Progenitor cell of endocrine pancreas (in vitro differentiated cells): ENCODE measurements at regions not wholly inside any gene's neighbourhood (a gene's known extent, or its start where the extent isn't known, plus 50 kb on each side); places are given as distances from the start of the nearest gene placed in this dataset.

Experiments
- DNase-seq: peaks from one replicate; pipeline ENCODE4 v3.0.0; 2021; ENCODE audit warnings: low spot score; ENCODE audit not compliant: unreplicated experiment
- H3K27ac Mint-ChIP-seq: 2 replicates; pipeline ENCODE4 v1.8.0; 2021; ENCODE audit warnings: mild to moderate bottlenecking, moderate library complexity, mixed read lengths
- H3K27me3 Mint-ChIP-seq: 2 replicates; pipeline ENCODE4 v1.8.0; 2021; ENCODE audit warnings: mixed read lengths
- H3K36me3 Mint-ChIP-seq: 2 replicates; pipeline ENCODE4 v1.8.0; 2022; ENCODE audit warnings: mixed read lengths; ENCODE audit not compliant: insufficient read depth
- H3K4me1 Mint-ChIP-seq: 2 replicates; pipeline ENCODE4 v1.8.0; 2021; ENCODE audit warnings: low read depth, mixed read lengths
- H3K4me3 Mint-ChIP-seq: 2 replicates; pipeline ENCODE4 v1.8.0; 2021; ENCODE audit warnings: low read depth, mild to moderate bottlenecking, moderate library complexity, mixed read lengths
- H3K9me3 Mint-ChIP-seq: 2 replicates; pipeline ENCODE4 v1.8.0; 2021; ENCODE audit warnings: low read depth, mixed read lengths
- TF ChIP-seq, protein P1 (sequence below): fragments of 200-600 bp; sonication (generic); IDR thresholded peaks from one replicate; pipeline ENCODE4 v1.5.0; 2021; ENCODE audit warnings: antibody characterized with exemption, mild to moderate bottlenecking; ENCODE audit not compliant: unreplicated experiment

DNA sequence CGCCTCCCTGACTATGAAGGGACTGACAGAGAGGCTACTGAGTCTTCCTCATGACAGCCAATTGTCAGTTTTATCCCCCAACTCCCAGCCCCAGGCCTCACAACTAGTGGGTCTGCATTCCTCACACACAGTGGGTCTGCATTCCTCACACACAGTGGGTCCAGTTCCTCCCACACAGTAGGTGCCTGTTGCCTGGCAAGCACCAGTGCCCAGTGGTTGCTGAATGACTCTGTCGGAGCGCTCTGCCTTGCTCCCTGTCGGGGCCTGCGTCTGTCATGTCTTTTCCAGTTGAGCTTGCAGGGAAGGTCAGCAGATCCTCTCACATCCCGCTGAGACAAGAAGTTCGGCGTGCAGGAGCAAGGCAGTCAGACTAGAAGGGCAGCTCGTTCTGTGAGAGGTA lies 590.0 kb upstream of the MKI67 start:
- no peak for DNase-seq
- peaks cover 16% of the 10 kb centered on the region for H3K27me3 Mint-ChIP-seq
- no peaks in the 10 kb centered on the region for H3K9me3 Mint-ChIP-seq
- TF ChIP-seq, protein P1, sequence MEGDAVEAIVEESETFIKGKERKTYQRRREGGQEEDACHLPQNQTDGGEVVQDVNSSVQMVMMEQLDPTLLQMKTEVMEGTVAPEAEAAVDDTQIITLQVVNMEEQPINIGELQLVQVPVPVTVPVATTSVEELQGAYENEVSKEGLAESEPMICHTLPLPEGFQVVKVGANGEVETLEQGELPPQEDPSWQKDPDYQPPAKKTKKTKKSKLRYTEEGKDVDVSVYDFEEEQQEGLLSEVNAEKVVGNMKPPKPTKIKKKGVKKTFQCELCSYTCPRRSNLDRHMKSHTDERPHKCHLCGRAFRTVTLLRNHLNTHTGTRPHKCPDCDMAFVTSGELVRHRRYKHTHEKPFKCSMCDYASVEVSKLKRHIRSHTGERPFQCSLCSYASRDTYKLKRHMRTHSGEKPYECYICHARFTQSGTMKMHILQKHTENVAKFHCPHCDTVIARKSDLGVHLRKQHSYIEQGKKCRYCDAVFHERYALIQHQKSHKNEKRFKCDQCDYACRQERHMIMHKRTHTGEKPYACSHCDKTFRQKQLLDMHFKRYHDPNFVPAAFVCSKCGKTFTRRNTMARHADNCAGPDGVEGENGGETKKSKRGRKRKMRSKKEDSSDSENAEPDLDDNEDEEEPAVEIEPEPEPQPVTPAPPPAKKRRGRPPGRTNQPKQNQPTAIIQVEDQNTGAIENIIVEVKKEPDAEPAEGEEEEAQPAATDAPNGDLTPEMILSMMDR: no peak
- no peaks in the 10 kb centered on the region for H3K36me3 Mint-ChIP-seq
- no peak overlapping the region for H3K27ac Mint-ChIP-seq
- peaks cover 5% of the 10 kb centered on the region for H3K4me1 Mint-ChIP-seq
- no peak overlapping the region for H3K4me3 Mint-ChIP-seq

DNA sequence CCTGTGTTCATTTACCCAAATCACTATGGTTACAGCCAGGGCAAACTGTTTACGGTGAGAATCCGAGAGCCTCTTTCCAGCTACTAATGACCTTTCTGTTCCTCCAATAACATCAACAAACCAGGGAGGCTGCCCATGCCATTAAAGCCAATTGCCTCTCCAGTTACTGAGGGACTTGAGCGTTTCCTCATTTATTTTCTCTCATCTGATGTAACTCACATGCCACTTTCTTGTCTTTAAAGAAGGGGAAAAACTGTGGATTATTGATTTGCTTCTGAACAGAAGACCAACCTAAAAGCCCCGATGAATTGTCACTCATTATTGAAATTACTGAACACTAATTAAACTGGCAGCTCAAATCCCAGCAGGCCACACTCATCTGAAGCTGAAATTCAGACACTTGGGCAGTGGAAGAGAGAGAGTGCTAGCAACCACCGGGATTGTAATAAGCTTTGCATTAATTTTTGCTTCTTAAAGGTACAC lies 595.8 kb upstream of the MKI67 start:
- no peaks in the 10 kb centered on the region for H3K36me3 Mint-ChIP-seq
- DNase-seq: no peak
- no peak overlapping the region for H3K4me3 Mint-ChIP-seq
- H3K27ac Mint-ChIP-seq: no peak overlapping the region
- peaks cover 7% of the 10 kb centered on the region for H3K4me1 Mint-ChIP-seq
- TF ChIP-seq, protein P1: no peak
- H3K9me3 Mint-ChIP-seq: no peaks in the 10 kb centered on the region
- peaks cover 13% of the 10 kb centered on the region for H3K27me3 Mint-ChIP-seq

DNA sequence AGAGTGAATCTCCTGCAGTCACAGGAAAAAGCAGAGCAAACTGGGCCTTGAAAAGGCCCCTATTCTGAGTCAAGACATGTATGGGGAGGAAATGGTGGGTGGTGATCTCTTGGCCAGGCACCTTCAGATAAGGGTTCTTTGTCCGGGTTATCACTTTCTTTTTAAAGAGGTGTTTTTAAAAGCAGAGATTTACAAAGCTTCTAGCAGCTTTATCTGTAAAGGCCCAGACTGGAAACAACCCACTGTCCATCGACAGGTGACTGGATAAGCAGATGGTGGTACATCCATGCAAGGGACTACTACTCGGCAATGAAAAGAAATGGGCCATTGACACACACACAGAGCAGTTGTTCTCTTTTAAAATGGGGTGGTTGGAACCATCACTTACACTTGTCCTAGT lies 596.7 kb upstream of the MKI67 start:
- peaks cover 7% of the 10 kb centered on the region for H3K4me1 Mint-ChIP-seq
- TF ChIP-seq, protein P1: no peak
- no peak overlapping the region for H3K4me3 Mint-ChIP-seq
- no peaks in the 10 kb centered on the region for H3K36me3 Mint-ChIP-seq
- H3K27ac Mint-ChIP-seq: no peak overlapping the region
- no peak for DNase-seq
- peaks cover 23% of the 10 kb centered on the region for H3K27me3 Mint-ChIP-seq
- no peaks in the 10 kb centered on the region for H3K9me3 Mint-ChIP-seq

DNA sequence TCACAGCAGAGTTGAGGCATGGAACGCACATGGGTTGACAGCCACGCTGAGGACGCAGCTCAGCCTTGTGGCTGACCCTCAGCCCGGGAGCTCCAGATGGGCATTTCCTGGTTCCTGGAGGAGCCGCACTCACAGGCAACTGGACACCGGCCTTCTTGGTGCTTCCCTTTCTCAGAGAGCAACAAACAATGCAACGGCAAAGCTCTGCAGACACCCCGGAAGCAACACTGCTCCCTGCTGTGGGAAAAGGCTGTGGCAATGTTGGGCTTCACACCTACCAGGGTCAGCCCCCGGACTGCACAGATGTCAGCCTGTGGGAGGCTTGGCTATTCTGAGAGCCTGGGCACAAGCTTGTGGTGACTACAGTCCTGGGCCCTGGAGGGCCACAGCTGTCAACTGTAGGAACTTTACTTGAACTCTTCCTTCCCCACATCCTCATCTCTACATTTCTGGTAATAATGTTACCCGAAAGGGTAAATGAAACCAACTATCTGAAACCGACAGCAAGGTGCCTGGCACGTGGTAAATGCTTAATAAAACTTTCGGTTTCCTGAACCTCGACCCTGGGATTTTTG lies 597.5 kb upstream of the MKI67 start:
- Mint-ChIP-seq H3K4me3 (no peak overlapping the region), H3K27ac (no peak overlapping the region), H3K27me3 (peaks cover 27% of the 10 kb centered on the region), H3K4me1 (peaks cover 7% of the 10 kb centered on the region), H3K9me3 (no peaks in the 10 kb centered on the region), H3K36me3 (no peaks in the 10 kb centered on the region)
- TF ChIP-seq, protein P1: no peak
- no peak for DNase-seq

DNA sequence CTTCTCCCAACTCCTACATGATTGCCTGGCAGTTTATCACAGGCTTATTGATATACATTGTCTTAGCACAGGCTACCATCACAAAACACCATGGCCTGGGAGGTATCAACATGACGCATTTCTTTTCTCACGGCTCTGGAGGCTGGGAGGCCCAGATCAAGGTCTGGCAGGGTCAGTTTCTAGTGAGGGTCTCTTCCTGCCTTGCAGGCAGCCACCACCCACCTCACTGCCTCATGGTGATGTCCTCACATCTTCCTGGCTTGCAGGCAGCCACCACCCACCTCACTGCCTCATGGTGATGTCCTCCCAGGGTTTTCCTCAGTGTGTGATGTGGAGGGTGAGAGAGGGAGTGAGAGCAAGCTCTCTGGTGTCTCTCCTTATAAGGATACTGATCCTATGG lies 599.3 kb upstream of the MKI67 start:
- Mint-ChIP-seq H3K9me3 (no peaks in the 10 kb centered on the region), H3K36me3 (no peaks in the 10 kb centered on the region), H3K27me3 (peaks cover 29% of the 10 kb centered on the region), H3K4me3 (no peak overlapping the region), H3K27ac (no peak overlapping the region), H3K4me1 (peaks cover 3% of the 10 kb centered on the region)
- TF ChIP-seq, protein P1: no peak
- no peak for DNase-seq
